Kidney (tissue), 13 donors: ENCODE measurements at regions not wholly inside any gene's neighbourhood (a gene's known extent, or its start where the extent isn't known, plus 50 kb on each side); places are given as distances from the start of the nearest gene placed in this dataset.

ENCODE experiments used
- DNase-seq, 5 donors: peaks; one replicate each; pipeline ENCODE4 v3.0.0-alpha.2; 2013 to 2020
- FAIRE-seq: peaks from 2 replicates; lab custom pipeline; 2012; peaks lifted over from hg19 to GRCh38; lab: Jason Lieb, UNC
- H3K27ac ChIP-seq, 2 donors: one replicate each; pipeline ENCODE4 v1.7.0; 2013; ENCODE audit warnings: low read depth in 2 of 2, low read length in 2 of 2, inconsistent platforms in 1 of 2
- H3K27me3 ChIP-seq: one replicate; pipeline ENCODE4 v1.7.1; 2013; ENCODE audit warnings: low read length, inconsistent platforms; ENCODE audit not compliant: control insufficient read depth, insufficient read depth
- H3K36me3 ChIP-seq, 3 donors: one replicate each; pipeline versions ENCODE4 v1.7.0 to v1.7.1; 2013; ENCODE audit warnings: low read length in 3 of 3, control low read depth in 1 of 3, inconsistent platforms in 1 of 3; ENCODE audit not compliant: insufficient read depth in 3 of 3, control insufficient read depth in 2 of 3
- H3K4me1 ChIP-seq, 3 donors: one replicate each; pipeline versions ENCODE4 v1.7.0 to v1.7.1; 2013; ENCODE audit warnings: low read length in 3 of 3, inconsistent platforms in 1 of 3, low read depth in 1 of 3; ENCODE audit not compliant: control insufficient read depth in 2 of 3, insufficient read depth in 2 of 3
- H3K4me3 ChIP-seq, 3 donors: one replicate each; pipeline versions ENCODE4 v1.7.0 to v1.8.1; 2013; ENCODE audit warnings: low read length in 3 of 3, control low read depth in 1 of 3, inconsistent platforms in 1 of 3
- H3K9ac ChIP-seq, 3 donors: one replicate each; pipeline versions ENCODE4 v1.7.0 to v1.7.1; 2013; ENCODE audit warnings: low read length in 3 of 3, control low read depth in 1 of 3, inconsistent platforms in 1 of 3
- H3K9me3 ChIP-seq, 3 donors: one replicate each; pipeline versions ENCODE4 v1.7.0 to v1.7.1; 2013; ENCODE audit warnings: low read length in 3 of 3, control low read depth in 1 of 3, inconsistent platforms in 1 of 3; ENCODE audit not compliant: control insufficient read depth in 2 of 3, insufficient read depth in 1 of 3
- intact Hi-C: fragments of 100-400 bp; cut with DNase I; formaldehyde crosslinking; loops from one replicate; pipeline ENCODE4 v1.11.1; 2022
- TF ChIP-seq, protein P1 (sequence below): IDR thresholded peaks from 3 replicates; pipeline ENCODE4 v1.5.1; 2012; ENCODE audit warnings: mild to moderate bottlenecking, moderate library complexity, borderline replicate concordance; ENCODE audit not compliant: insufficient read depth; ENCODE audit errors: extremely low read depth
- donor health status: control.
- donor health status: control.
- donor health status: control.
- donor health status: control.
- donor health status: control.
- donor health status: DM: yes; HTN: yes; CAD: no.
- donor health status: Normal renal cell carcinoma (clear cell type).

DNA sequence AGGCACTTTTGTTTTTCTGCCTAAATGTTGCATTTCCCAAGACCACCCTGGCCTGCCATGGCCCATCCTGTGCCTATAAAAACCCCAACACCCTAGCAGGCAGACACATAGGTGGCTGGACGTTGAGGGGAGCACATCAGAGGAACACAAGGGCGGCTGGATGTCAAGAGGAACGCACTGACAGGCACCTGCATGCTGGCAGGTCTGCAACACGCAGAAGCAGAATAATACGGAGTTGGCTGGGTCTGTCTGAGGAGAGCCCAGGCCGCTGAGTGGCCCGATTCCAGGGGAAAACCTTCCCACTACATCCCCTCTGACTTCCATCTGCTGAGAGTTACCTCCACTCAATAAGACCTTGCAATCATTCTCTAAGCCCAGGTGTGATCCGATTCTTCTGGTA is 765.6 kb downstream of the PLOD2 start:
- H3K27me3 ChIP-seq: no peaks in the 10 kb centered on the region
- peak in 1 of 5 donors; percentile 49 for DNase-seq
- no peak overlapping the region for H3K9ac ChIP-seq
- no peak for FAIRE-seq
- no peaks in the 10 kb centered on the region for H3K9me3 ChIP-seq
- TF ChIP-seq, protein P1, sequence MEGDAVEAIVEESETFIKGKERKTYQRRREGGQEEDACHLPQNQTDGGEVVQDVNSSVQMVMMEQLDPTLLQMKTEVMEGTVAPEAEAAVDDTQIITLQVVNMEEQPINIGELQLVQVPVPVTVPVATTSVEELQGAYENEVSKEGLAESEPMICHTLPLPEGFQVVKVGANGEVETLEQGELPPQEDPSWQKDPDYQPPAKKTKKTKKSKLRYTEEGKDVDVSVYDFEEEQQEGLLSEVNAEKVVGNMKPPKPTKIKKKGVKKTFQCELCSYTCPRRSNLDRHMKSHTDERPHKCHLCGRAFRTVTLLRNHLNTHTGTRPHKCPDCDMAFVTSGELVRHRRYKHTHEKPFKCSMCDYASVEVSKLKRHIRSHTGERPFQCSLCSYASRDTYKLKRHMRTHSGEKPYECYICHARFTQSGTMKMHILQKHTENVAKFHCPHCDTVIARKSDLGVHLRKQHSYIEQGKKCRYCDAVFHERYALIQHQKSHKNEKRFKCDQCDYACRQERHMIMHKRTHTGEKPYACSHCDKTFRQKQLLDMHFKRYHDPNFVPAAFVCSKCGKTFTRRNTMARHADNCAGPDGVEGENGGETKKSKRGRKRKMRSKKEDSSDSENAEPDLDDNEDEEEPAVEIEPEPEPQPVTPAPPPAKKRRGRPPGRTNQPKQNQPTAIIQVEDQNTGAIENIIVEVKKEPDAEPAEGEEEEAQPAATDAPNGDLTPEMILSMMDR: no peak
- H3K36me3 ChIP-seq: no peaks in the 10 kb centered on the region
- no peak overlapping the region for H3K4me3 ChIP-seq
- no peak overlapping the region for H3K27ac ChIP-seq
- H3K4me1 ChIP-seq: no peaks in the 10 kb centered on the region
- intact Hi-C loops: no loop called here

DNA sequence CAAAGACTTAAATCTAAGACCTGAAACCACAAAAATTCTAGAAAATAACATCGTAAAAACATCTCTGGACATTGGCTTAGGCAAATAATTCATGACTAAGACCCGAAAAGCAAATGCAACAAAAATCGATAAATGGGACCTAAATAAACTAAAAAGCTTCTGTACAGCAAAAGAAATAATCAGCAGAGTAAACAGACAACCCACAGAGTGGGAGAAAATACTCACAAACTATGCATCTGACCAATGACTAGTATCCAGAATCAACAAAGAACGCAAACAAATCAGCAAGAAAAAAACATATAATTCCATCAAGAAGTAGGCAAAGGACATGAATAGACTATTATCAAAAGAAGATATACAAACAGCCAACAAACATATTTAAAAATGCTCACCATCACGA is 749.4 kb downstream of the PLOD2 start:
- no peak for FAIRE-seq
- intact Hi-C loops: no loop called here
- Histone ChIP-seq H3K4me3 (no peak overlapping the region), H3K27me3 (no peaks in the 10 kb centered on the region), H3K27ac (no peak overlapping the region), H3K36me3 (no peaks in the 10 kb centered on the region), H3K9me3 (no peaks in the 10 kb centered on the region), H3K4me1 (no peaks in the 10 kb centered on the region), H3K9ac (no peak overlapping the region)
- DNase-seq: no peak
- TF ChIP-seq, protein P1: no peak

DNA sequence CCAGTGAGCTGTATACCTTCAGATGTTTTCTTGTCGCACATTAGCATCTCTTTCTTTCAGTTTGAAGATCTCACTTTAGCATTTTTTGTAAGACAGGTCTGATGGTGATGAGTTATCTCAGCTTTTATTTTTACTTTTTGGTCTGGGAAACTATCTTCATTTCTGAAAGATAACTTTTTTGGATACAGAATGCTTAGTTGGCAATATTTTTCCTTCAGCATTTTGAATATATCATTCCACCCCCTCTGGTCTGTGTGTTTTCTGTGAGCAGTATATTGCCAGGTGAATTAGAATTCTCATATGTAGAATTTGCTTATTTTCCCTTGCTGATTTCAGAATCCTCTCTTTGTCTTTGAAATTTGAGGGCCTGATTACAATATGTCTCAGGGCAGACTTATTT is 743.3 kb downstream of the PLOD2 start:
- no peaks in the 10 kb centered on the region for H3K4me1 ChIP-seq
- no peaks in the 10 kb centered on the region for H3K9me3 ChIP-seq
- H3K36me3 ChIP-seq: no peaks in the 10 kb centered on the region
- DNase-seq (no peak), FAIRE-seq (no peak)
- H3K27ac ChIP-seq: no peak overlapping the region
- H3K9ac ChIP-seq: no peak overlapping the region
- intact Hi-C loops: no loop called here
- no peak overlapping the region for H3K4me3 ChIP-seq
- TF ChIP-seq, protein P1: no peak
- H3K27me3 ChIP-seq: no peaks in the 10 kb centered on the region

DNA sequence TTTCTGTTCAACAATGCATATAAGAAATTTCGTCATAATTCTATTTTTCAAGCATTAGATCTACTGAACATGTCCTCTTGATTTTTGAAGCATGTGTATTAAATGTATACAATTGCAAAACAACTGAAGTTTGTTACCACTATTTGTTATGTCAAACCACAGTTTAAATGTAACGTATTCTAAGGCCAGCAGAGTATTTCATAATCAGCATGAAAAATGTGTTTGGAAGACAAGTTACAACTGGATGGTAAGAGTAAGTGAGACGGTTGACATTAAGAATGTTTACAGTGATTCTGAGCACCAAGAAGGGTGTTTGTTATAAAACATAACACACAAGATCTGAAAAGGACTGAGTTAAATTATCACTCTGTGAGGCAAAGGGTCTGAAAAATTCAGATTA is 738.4 kb downstream of the PLOD2 start:
- no peak for FAIRE-seq
- Histone ChIP-seq H3K9ac (no peak overlapping the region), H3K9me3 (no peaks in the 10 kb centered on the region), H3K27me3 (no peaks in the 10 kb centered on the region), H3K4me3 (no peak overlapping the region), H3K36me3 (no peaks in the 10 kb centered on the region), H3K27ac (no peak overlapping the region), H3K4me1 (no peaks in the 10 kb centered on the region)
- intact Hi-C loops: no loop called here
- DNase-seq: no peak
- TF ChIP-seq, protein P1: no peak
